ENCODE measurements at regions not wholly inside any gene's neighbourhood (a gene's known extent, or its start where the extent isn't known, plus 50 kb on each side); places are given as distances from the start of the nearest gene placed in this dataset.

DNA sequence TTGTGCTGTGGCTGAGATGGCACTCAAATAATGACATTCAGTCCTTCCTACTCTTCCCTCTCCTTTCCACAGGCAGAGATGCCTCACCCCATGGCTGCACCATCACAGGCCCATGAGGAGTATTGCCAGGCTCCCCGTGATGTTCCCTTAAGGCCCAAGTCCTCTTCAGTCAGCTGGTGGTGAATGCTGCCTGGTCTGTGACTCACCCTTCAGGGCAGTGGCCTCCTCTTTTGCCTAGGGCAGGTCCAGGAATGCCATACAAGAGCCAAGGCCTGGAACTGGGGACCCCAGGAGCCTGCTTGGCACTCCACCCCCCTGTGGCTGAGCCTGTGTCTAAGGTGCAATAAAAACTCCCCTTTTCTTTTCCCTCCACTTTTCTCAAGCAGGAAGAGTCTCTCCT is 144.2 kb upstream of the GEMIN8 start:
- no peaks in the 10 kb centered on the region for H3K4me1 ChIP-seq (ENCODE audit: control insufficient read depth in 1 of 2, extremely low read depth in 1 of 2, insufficient read depth in 2 of 2, low read length in 2 of 2)
- no peaks in the 10 kb centered on the region for H3K9me3 ChIP-seq
- ChIA-PET CTCF (no interaction called here), POLR2A (no interaction called here)
- no peak overlapping the region for H3K4me3 Mint-ChIP-seq
- H3K36me3 ChIP-seq (ENCODE audit: control insufficient read depth in 2 of 2, extremely low read depth in 1 of 2, insufficient read depth in 1 of 2, low read length in 1 of 2): no peaks in the 10 kb centered on the region
- no peaks in the 10 kb centered on the region for H3K27me3 ChIP-seq (replicated peaks in 1 of 2; ENCODE audit: control insufficient read depth in 2 of 2, extremely low read depth in 1 of 2, insufficient read depth in 2 of 2, low read length in 1 of 2)
- 33% methylated on average over 1 of the region's 1 CpG for WGBS (ENCODE audit: insufficient coverage)
- H3K36me3 Mint-ChIP-seq: no peaks in the 10 kb centered on the region
- no peaks in the 10 kb centered on the region for H3K4me1 Mint-ChIP-seq
- DNase-seq: no peak
- H3K9me3 Mint-ChIP-seq: peaks cover 0 to 4% (median 3%) of the 10 kb centered on the region in 3 donors
- peaks cover 0 to 25% of the 10 kb centered on the region in 2 donors for H3K27me3 Mint-ChIP-seq
- H3K4me3 ChIP-seq (ENCODE audit: control insufficient read depth in 1 of 2, extremely low read depth in 1 of 2, low read length in 1 of 2): no peak overlapping the region
- H3K27ac Mint-ChIP-seq: no peak overlapping the region
- H3K27ac ChIP-seq (ENCODE audit: low read length): no peak overlapping the region
- no peak for ATAC-seq (replicated peaks in 1 of 4)

DNA sequence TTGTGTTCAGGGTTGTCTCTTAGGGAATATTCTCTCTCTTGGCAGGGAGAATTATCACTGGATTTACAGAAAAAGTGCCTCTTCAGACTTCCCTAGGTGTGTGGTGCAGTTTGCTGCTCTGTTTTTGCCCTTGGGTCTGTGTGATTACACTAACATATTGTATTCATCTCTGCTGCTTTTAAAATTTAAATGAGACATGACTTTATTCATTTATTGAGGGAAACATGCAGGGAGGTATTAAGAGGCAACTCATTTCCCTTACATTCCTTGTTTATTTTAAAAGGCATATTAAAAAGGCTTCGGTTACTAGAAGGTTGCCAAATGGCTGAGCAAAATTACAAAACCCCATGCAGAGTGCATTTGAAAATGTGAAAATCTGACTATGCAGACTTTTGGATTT is 135.1 kb upstream of the GEMIN8 start:
- Histone ChIP-seq H3K4me3 (ENCODE audit: control insufficient read depth in 1 of 2, extremely low read depth in 1 of 2, low read length in 1 of 2) (no peak overlapping the region), H3K27me3 (replicated peaks in 1 of 2; ENCODE audit: control insufficient read depth in 2 of 2, extremely low read depth in 1 of 2, insufficient read depth in 2 of 2, low read length in 1 of 2) (no peaks in the 10 kb centered on the region), H3K36me3 (ENCODE audit: control insufficient read depth in 2 of 2, extremely low read depth in 1 of 2, insufficient read depth in 1 of 2, low read length in 1 of 2) (no peaks in the 10 kb centered on the region), H3K4me1 (ENCODE audit: control insufficient read depth in 1 of 2, extremely low read depth in 1 of 2, insufficient read depth in 2 of 2, low read length in 2 of 2) (no peaks in the 10 kb centered on the region), H3K9me3 (no peaks in the 10 kb centered on the region), H3K27ac (ENCODE audit: low read length) (no peak overlapping the region)
- DNase-seq (no peak), ATAC-seq (replicated peaks in 1 of 4) (no peak)
- Mint-ChIP-seq H3K27me3 (peaks cover 0 to 16% of the 10 kb centered on the region in 2 donors), H3K27ac (no peak overlapping the region), H3K36me3 (no peaks in the 10 kb centered on the region), H3K4me1 (no peaks in the 10 kb centered on the region), H3K9me3 (peaks cover 5 to 11% (median 8%) of the 10 kb centered on the region in 3 donors), H3K4me3 (no peak overlapping the region)
- POLR2A ChIA-PET: no interaction called here
- WGBS (ENCODE audit: insufficient coverage): no CpG with 5 or more reads among the region's 1 CpG
- CTCF ChIA-PET: no interaction called here

DNA sequence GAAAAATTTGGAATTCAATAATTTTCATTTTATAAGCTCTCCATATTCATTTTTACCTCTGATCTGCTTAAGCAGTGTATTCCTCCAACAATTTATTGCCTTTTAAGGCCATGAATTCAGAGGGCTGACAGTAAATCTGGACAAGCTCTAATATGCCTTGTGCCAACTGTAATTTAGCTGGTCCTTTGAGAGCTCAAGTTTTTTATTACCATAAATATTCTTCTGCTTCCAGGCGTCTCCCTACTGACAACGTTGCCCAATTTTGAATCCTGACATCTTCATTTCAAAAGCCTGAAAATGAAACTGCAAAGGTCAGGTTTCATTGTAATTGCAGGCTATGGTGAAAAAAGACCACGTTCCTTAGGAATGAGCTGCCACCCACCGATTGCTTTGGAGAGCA is 95.8 kb upstream of the GEMIN8 start:
- no peaks in the 10 kb centered on the region for H3K9me3 ChIP-seq
- no peak for ATAC-seq (replicated peaks in 1 of 4)
- 80% methylated on average over 2 of the region's 4 CpGs for WGBS (ENCODE audit: insufficient coverage)
- H3K27me3 ChIP-seq (replicated peaks in 1 of 2; ENCODE audit: control insufficient read depth in 2 of 2, extremely low read depth in 1 of 2, insufficient read depth in 2 of 2, low read length in 1 of 2): no peaks in the 10 kb centered on the region
- Mint-ChIP-seq H3K27ac (no peak overlapping the region), H3K36me3 (no peaks in the 10 kb centered on the region), H3K27me3 (peaks cover 3 to 31% of the 10 kb centered on the region in 2 donors), H3K4me3 (no peak overlapping the region), H3K4me1 (no peaks in the 10 kb centered on the region), H3K9me3 (no peaks in the 10 kb centered on the region)
- no peaks in the 10 kb centered on the region for H3K4me1 ChIP-seq (ENCODE audit: control insufficient read depth in 1 of 2, extremely low read depth in 1 of 2, insufficient read depth in 2 of 2, low read length in 2 of 2)
- no peak overlapping the region for H3K27ac ChIP-seq (ENCODE audit: low read length)
- POLR2A ChIA-PET: no interaction called here
- CTCF ChIA-PET: no interaction called here
- no peaks in the 10 kb centered on the region for H3K36me3 ChIP-seq (ENCODE audit: control insufficient read depth in 2 of 2, extremely low read depth in 1 of 2, insufficient read depth in 1 of 2, low read length in 1 of 2)
- H3K4me3 ChIP-seq (ENCODE audit: control insufficient read depth in 1 of 2, extremely low read depth in 1 of 2, low read length in 1 of 2): no peak overlapping the region
- no peak for DNase-seq

DNA sequence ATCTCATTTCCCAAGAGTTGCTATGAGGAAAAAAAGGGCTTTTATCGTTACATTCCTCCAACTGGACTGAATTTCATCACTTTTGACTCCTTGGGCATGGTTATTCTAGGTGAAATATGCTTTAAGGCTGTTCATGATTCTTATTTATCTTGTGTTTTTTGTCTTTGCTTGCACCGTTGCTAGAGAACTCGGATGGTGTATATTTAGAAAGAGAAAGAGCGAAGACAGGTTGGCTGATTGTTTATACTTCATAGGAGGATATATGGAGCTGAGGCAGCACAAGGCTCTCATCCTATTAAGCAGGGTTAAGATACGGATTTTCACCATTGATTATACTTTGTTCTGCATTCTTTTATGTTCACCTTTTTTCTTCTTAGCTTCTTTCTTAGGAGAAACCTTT is 94.9 kb upstream of the GEMIN8 start:
- no peaks in the 10 kb centered on the region for H3K27me3 ChIP-seq (replicated peaks in 1 of 2; ENCODE audit: control insufficient read depth in 2 of 2, extremely low read depth in 1 of 2, insufficient read depth in 2 of 2, low read length in 1 of 2)
- no peak overlapping the region for H3K4me3 ChIP-seq (ENCODE audit: control insufficient read depth in 1 of 2, extremely low read depth in 1 of 2, low read length in 1 of 2)
- no peaks in the 10 kb centered on the region for H3K9me3 ChIP-seq
- ATAC-seq (replicated peaks in 1 of 4) (no peak), DNase-seq (no peak)
- ChIA-PET POLR2A (no interaction called here), CTCF (no interaction called here)
- Mint-ChIP-seq H3K36me3 (no peaks in the 10 kb centered on the region), H3K27ac (no peak overlapping the region), H3K4me3 (no peak overlapping the region), H3K9me3 (no peaks in the 10 kb centered on the region), H3K4me1 (no peaks in the 10 kb centered on the region), H3K27me3 (peaks cover 3 to 29% of the 10 kb centered on the region in 2 donors)
- no peaks in the 10 kb centered on the region for H3K36me3 ChIP-seq (ENCODE audit: control insufficient read depth in 2 of 2, extremely low read depth in 1 of 2, insufficient read depth in 1 of 2, low read length in 1 of 2)
- H3K27ac ChIP-seq (ENCODE audit: low read length): no peak overlapping the region
- whole genome bisulfite sequencing (ENCODE audit: insufficient coverage): no CpG with 5 or more reads among the region's 5 CpGs
- no peaks in the 10 kb centered on the region for H3K4me1 ChIP-seq (ENCODE audit: control insufficient read depth in 1 of 2, extremely low read depth in 1 of 2, insufficient read depth in 2 of 2, low read length in 2 of 2)

DNA sequence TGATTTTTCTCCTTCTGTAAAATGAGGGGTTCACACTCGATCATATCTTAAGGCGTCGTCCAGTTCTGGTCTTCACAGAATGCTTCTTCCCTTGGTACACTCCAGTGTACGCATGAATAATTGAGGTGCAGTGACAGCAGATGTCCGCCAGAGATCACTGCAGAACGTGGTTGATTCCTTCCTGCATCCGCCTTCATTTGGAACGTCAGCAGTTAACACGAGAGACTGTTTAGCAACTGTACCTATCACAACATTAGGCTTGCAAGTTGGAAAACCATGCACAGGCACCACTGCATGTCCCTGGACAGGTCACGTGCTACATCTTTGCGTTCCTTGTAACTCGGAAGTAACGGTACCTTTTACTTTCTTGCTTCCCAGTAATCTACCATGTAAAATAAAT is 66.0 kb upstream of the GEMIN8 start:
- no peaks in the 10 kb centered on the region for H3K36me3 ChIP-seq (ENCODE audit: control insufficient read depth in 2 of 2, extremely low read depth in 1 of 2, insufficient read depth in 1 of 2, low read length in 1 of 2)
- Mint-ChIP-seq H3K27me3 (peaks cover 0 to 26% of the 10 kb centered on the region in 2 donors), H3K36me3 (no peaks in the 10 kb centered on the region), H3K4me3 (no peak overlapping the region), H3K9me3 (no peaks in the 10 kb centered on the region), H3K4me1 (peaks cover 0 to 4% (median 3%) of the 10 kb centered on the region in 3 donors), H3K27ac (no peak overlapping the region)
- WGBS (ENCODE audit: insufficient coverage): 0% methylated on average over 4 of the region's 13 CpGs
- H3K4me3 ChIP-seq (ENCODE audit: control insufficient read depth in 1 of 2, extremely low read depth in 1 of 2, low read length in 1 of 2): no peak overlapping the region
- no peak overlapping the region for H3K27ac ChIP-seq (ENCODE audit: low read length)
- POLR2A ChIA-PET: interaction anchor here in 1 of 2 donors (0.6 kb wide), 1 partner anchor 1671 kb away, joined by 3 read pairs; no protein-coding TSS in a partner anchor
- no peaks in the 10 kb centered on the region for H3K9me3 ChIP-seq
- no peaks in the 10 kb centered on the region for H3K4me1 ChIP-seq (ENCODE audit: control insufficient read depth in 1 of 2, extremely low read depth in 1 of 2, insufficient read depth in 2 of 2, low read length in 2 of 2)
- ATAC-seq (replicated peaks in 1 of 4) (peak; percentile 40 to 67 (median 56)), DNase-seq (peak in 30 of 35 experiments; percentile 0 to 59 (median 12))
- CTCF ChIA-PET: no interaction called here
- no peaks in the 10 kb centered on the region for H3K27me3 ChIP-seq (replicated peaks in 1 of 2; ENCODE audit: control insufficient read depth in 2 of 2, extremely low read depth in 1 of 2, insufficient read depth in 2 of 2, low read length in 1 of 2)

DNA sequence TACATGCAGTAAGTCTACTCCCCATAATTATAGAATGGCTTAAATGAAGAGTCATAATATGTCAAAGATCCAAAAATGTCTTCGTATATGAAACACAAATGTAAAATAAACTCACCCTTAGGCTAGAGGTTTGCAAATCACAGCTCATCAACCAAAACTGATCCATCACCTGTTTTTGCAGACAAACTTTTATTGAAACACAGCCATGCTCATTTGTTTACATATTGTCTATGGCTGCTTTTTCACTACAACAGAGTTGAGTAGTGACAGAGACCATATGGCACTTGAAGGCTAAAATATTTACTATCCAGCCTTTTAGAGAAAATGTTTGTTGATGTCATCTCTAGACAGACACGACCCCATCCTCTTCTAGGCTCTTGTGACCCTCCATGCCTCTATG is 64.5 kb upstream of the GEMIN8 start:
- H3K27ac Mint-ChIP-seq: no peak overlapping the region
- no peak overlapping the region for H3K4me3 ChIP-seq (ENCODE audit: control insufficient read depth in 1 of 2, extremely low read depth in 1 of 2, low read length in 1 of 2)
- no CpG with 5 or more reads among the region's 2 CpGs for WGBS (ENCODE audit: insufficient coverage)
- no peak for DNase-seq
- H3K9me3 Mint-ChIP-seq: no peaks in the 10 kb centered on the region
- H3K4me1 ChIP-seq (ENCODE audit: control insufficient read depth in 1 of 2, extremely low read depth in 1 of 2, insufficient read depth in 2 of 2, low read length in 2 of 2): no peaks in the 10 kb centered on the region
- no peaks in the 10 kb centered on the region for H3K27me3 ChIP-seq (replicated peaks in 1 of 2; ENCODE audit: control insufficient read depth in 2 of 2, extremely low read depth in 1 of 2, insufficient read depth in 2 of 2, low read length in 1 of 2)
- H3K27ac ChIP-seq (ENCODE audit: low read length): no peak overlapping the region
- H3K36me3 ChIP-seq (ENCODE audit: control insufficient read depth in 2 of 2, extremely low read depth in 1 of 2, insufficient read depth in 1 of 2, low read length in 1 of 2): no peaks in the 10 kb centered on the region
- H3K4me1 Mint-ChIP-seq: peaks cover 0 to 4% (median 3%) of the 10 kb centered on the region in 3 donors
- no peaks in the 10 kb centered on the region for H3K9me3 ChIP-seq
- H3K36me3 Mint-ChIP-seq: no peaks in the 10 kb centered on the region
- peaks cover 4 to 28% of the 10 kb centered on the region in 2 donors for H3K27me3 Mint-ChIP-seq
- ATAC-seq (replicated peaks in 1 of 4): no peak
- POLR2A ChIA-PET: no interaction called here
- CTCF ChIA-PET: no interaction called here
- no peak overlapping the region for H3K4me3 Mint-ChIP-seq

DNA sequence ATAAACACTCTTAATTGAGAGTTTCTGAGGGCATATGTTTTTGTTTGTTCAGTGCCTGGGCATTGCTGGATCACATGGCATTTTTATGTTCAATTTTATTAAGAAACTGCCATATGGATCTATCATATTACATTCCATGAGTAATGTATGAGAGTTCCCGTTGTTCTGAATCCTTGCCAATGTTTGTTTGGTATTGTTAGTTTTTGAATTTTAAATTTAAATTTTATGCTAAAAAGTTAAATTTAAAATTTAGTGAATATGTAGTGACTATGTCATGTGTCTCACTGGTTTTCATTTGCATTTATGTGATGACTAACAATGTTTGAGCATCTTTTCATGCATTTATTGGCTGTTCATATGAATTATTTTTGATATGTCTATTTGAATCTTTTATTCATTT is 54.8 kb upstream of the GEMIN8 start:
- ChIA-PET CTCF (no interaction called here), POLR2A (no interaction called here)
- no peaks in the 10 kb centered on the region for H3K36me3 Mint-ChIP-seq
- no peaks in the 10 kb centered on the region for H3K9me3 Mint-ChIP-seq
- no peak for DNase-seq
- H3K4me1 Mint-ChIP-seq: no peaks in the 10 kb centered on the region
- no peak for ATAC-seq (replicated peaks in 1 of 4)
- H3K27ac Mint-ChIP-seq: no peak overlapping the region
- H3K4me3 ChIP-seq (ENCODE audit: control insufficient read depth in 1 of 2, extremely low read depth in 1 of 2, low read length in 1 of 2): no peak overlapping the region
- H3K27me3 Mint-ChIP-seq: peaks cover 9 to 32% of the 10 kb centered on the region in 2 donors
- no peaks in the 10 kb centered on the region for H3K36me3 ChIP-seq (ENCODE audit: control insufficient read depth in 2 of 2, extremely low read depth in 1 of 2, insufficient read depth in 1 of 2, low read length in 1 of 2)
- WGBS (ENCODE audit: insufficient coverage): no CpG with 5 or more reads among the region's 1 CpG
- peaks cover 0 to 2% of the 10 kb centered on the region in 2 experiments for H3K27me3 ChIP-seq (replicated peaks in 1 of 2; ENCODE audit: control insufficient read depth in 2 of 2, extremely low read depth in 1 of 2, insufficient read depth in 2 of 2, low read length in 1 of 2)
- no peak overlapping the region for H3K27ac ChIP-seq (ENCODE audit: low read length)
- H3K4me3 Mint-ChIP-seq: no peak overlapping the region
- no peaks in the 10 kb centered on the region for H3K4me1 ChIP-seq (ENCODE audit: control insufficient read depth in 1 of 2, extremely low read depth in 1 of 2, insufficient read depth in 2 of 2, low read length in 2 of 2)
- H3K9me3 ChIP-seq: no peaks in the 10 kb centered on the region

All from T-cell (primary cell).